Astrocyte (in vitro differentiated cells and primary cell): ENCODE measurements at regions not wholly inside any gene's neighbourhood (a gene's known extent, or its start where the extent isn't known, plus 50 kb on each side); places are given as distances from the start of the nearest gene placed in this dataset.

ENCODE experiments used
- DNase-seq: peaks from one replicate; pipeline ENCODE4 v3.0.0-alpha.2; 2010; ENCODE audit warnings: low read depth
- FAIRE-seq: peaks from 2 replicates; lab custom pipeline; 2011; peaks lifted over from hg19 to GRCh38; lab: Jason Lieb, UNC
- H2AFZ ChIP-seq: 2 replicates; pipeline ENCODE4 v1.6.0; 2012; ENCODE audit warnings: low read depth, low read length, inconsistent platforms
- H3K27ac ChIP-seq: 2 replicates; pipeline ENCODE4 v1.5.1; 2011; ENCODE audit warnings: low read depth, low read length, inconsistent platforms
- H3K27me3 ChIP-seq: 2 replicates; pipeline ENCODE4 v1.6.0; 2011; ENCODE audit warnings: low read length, inconsistent platforms; ENCODE audit not compliant: insufficient read depth
- H3K36me3 ChIP-seq: 2 replicates; pipeline ENCODE4 v1.5.1; 2011; ENCODE audit warnings: low read length, inconsistent platforms; ENCODE audit not compliant: insufficient read depth
- H3K4me1 ChIP-seq: 2 replicates; pipeline ENCODE4 v1.5.1; 2011; ENCODE audit warnings: low read length, inconsistent platforms; ENCODE audit not compliant: insufficient read depth
- H3K4me2 ChIP-seq: 2 replicates; pipeline ENCODE4 v1.6.0; 2012; ENCODE audit warnings: low read length, inconsistent platforms
- H3K4me3 ChIP-seq: 2 replicates; pipeline ENCODE4 v1.5.1; 2011; ENCODE audit warnings: low read depth, mild to moderate bottlenecking, low read length, inconsistent platforms; ENCODE audit not compliant: insufficient read depth
- H3K79me2 ChIP-seq: 2 replicates; pipeline ENCODE4 v1.6.0; 2012; ENCODE audit warnings: mild to moderate bottlenecking, low read length, inconsistent platforms; ENCODE audit not compliant: insufficient read depth
- H3K9ac ChIP-seq: 2 replicates; pipeline ENCODE4 v1.6.0; 2012; ENCODE audit warnings: mild to moderate bottlenecking, low read length, inconsistent platforms
- H3K9me3 ChIP-seq: 2 replicates; pipeline ENCODE4 v1.5.1; 2012; ENCODE audit warnings: low read depth, mild to moderate bottlenecking, low read length, inconsistent platforms; ENCODE audit not compliant: insufficient read depth
- H4K20me1 ChIP-seq: 2 replicates; pipeline ENCODE4 v1.6.0; 2012; ENCODE audit warnings: low read length, inconsistent platforms; ENCODE audit not compliant: insufficient read depth
- H3K27ac Mint-ChIP-seq: one replicate; pipeline ENCODE4 v1.8.0; 2021; ENCODE audit warnings: mild to moderate bottlenecking, mixed read lengths; ENCODE audit not compliant: unreplicated experiment
- H3K27me3 Mint-ChIP-seq: one replicate; pipeline ENCODE4 v1.8.0; 2021; ENCODE audit warnings: low read depth, mixed read lengths; ENCODE audit not compliant: unreplicated experiment
- H3K36me3 Mint-ChIP-seq: one replicate; pipeline ENCODE4 v1.8.0; 2021; ENCODE audit warnings: low read depth, mixed read lengths; ENCODE audit not compliant: unreplicated experiment
- H3K4me1 Mint-ChIP-seq: one replicate; pipeline ENCODE4 v1.8.0; 2021; ENCODE audit warnings: low read depth, mixed read lengths; ENCODE audit not compliant: unreplicated experiment
- H3K4me3 Mint-ChIP-seq: one replicate; pipeline ENCODE4 v1.8.0; 2021; ENCODE audit warnings: mild to moderate bottlenecking, moderate library complexity, mixed read lengths; ENCODE audit not compliant: unreplicated experiment
- H3K9me3 Mint-ChIP-seq: one replicate; pipeline ENCODE4 v1.8.0; 2021; ENCODE audit warnings: mild to moderate bottlenecking, mixed read lengths; ENCODE audit not compliant: unreplicated experiment
- CTCF ChIP-seq: IDR thresholded peaks from 2 replicates; pipeline ENCODE4 v1.5.1; 2011; ENCODE audit warnings: low read depth, mild to moderate bottlenecking, inconsistent platforms, low read length, moderate library complexity; ENCODE audit not compliant: insufficient read depth
- EZH2 ChIP-seq: IDR thresholded peaks from 2 replicates; pipeline ENCODE4 v1.6.1; 2012; ENCODE audit warnings: mild to moderate bottlenecking, low read length, inconsistent platforms; ENCODE audit not compliant: insufficient read depth

GRCh38 chr3:27880969-27881892 is 159.1 kb upstream of the EOMES start:
- Histone ChIP-seq H3K4me2 (no peak overlapping the region), H3K27ac (no peak overlapping the region), H3K79me2 (no peaks in the 10 kb centered on the region), H3K9ac (no peak overlapping the region), H3K27me3 (no peaks in the 10 kb centered on the region), H2AFZ (no peak overlapping the region), H3K4me3 (no peak overlapping the region), H3K9me3 (no peaks in the 10 kb centered on the region), H4K20me1 (no peaks in the 10 kb centered on the region), H3K4me1 (no peaks in the 10 kb centered on the region), H3K36me3 (no peaks in the 10 kb centered on the region)
- H3K36me3 Mint-ChIP-seq = no peaks in the 10 kb centered on the region
- H3K27me3 Mint-ChIP-seq = peaks cover 11% of the 10 kb centered on the region
- no peak overlapping the region for H3K27ac Mint-ChIP-seq
- no peak for DNase-seq
- peaks cover 6% of the 10 kb centered on the region for H3K4me1 Mint-ChIP-seq
- H3K9me3 Mint-ChIP-seq = no peaks in the 10 kb centered on the region
- FAIRE-seq = no peak
- no peak overlapping the region for H3K4me3 Mint-ChIP-seq
- TF ChIP-seq CTCF (no peak), EZH2 (no peak)

- Histone ChIP-seq H3K27ac (no peak overlapping the region), H3K4me1 (no peaks in the 10 kb centered on the region), H2AFZ (no peak overlapping the region), H3K9me3 (no peaks in the 10 kb centered on the region), H3K9ac (no peak overlapping the region), H4K20me1 (no peaks in the 10 kb centered on the region), H3K4me2 (no peak overlapping the region), H3K27me3 (no peaks in the 10 kb centered on the region), H3K4me3 (no peak overlapping the region), H3K36me3 (no peaks in the 10 kb centered on the region), H3K79me2 (no peaks in the 10 kb centered on the region)
- Mint-ChIP-seq H3K4me1 (peaks cover 6% of the 10 kb centered on the region), H3K4me3 (no peak overlapping the region), H3K36me3 (no peaks in the 10 kb centered on the region), H3K9me3 (no peaks in the 10 kb centered on the region), H3K27me3 (peaks cover 13% of the 10 kb centered on the region), H3K27ac (no peak overlapping the region)
- FAIRE-seq (no peak), DNase-seq (no peak)
- TF ChIP-seq CTCF = no peak
- TF ChIP-seq EZH2 = no peak
Observed at GRCh38 chr3:27883266-27883665, 161.1 kb upstream of the EOMES start.

- Histone ChIP-seq H3K27me3 (no peaks in the 10 kb centered on the region), H2AFZ (no peak overlapping the region), H3K79me2 (no peaks in the 10 kb centered on the region), H3K4me3 (no peak overlapping the region), H3K4me1 (no peaks in the 10 kb centered on the region), H3K4me2 (no peak overlapping the region), H4K20me1 (no peaks in the 10 kb centered on the region), H3K9me3 (no peaks in the 10 kb centered on the region), H3K36me3 (no peaks in the 10 kb centered on the region), H3K27ac (no peak overlapping the region), H3K9ac (no peak overlapping the region)
- DNase-seq = no peak
- no peaks in the 10 kb centered on the region for H3K9me3 Mint-ChIP-seq
- H3K36me3 Mint-ChIP-seq = no peaks in the 10 kb centered on the region
- no peak for FAIRE-seq
- no peak overlapping the region for H3K4me3 Mint-ChIP-seq
- peaks cover 6% of the 10 kb centered on the region for H3K4me1 Mint-ChIP-seq
- H3K27ac Mint-ChIP-seq = no peak overlapping the region
- TF ChIP-seq CTCF (no peak), EZH2 (no peak)
- peaks cover 8% of the 10 kb centered on the region for H3K27me3 Mint-ChIP-seq
Observed at GRCh38 chr3:27885641-27886040, 163.5 kb upstream of the EOMES start.
